ENCODE measurements at regions not wholly inside any gene's neighbourhood (a gene's known extent, or its start where the extent isn't known, plus 50 kb on each side); places are given as distances from the start of the nearest gene placed in this dataset.

DNA sequence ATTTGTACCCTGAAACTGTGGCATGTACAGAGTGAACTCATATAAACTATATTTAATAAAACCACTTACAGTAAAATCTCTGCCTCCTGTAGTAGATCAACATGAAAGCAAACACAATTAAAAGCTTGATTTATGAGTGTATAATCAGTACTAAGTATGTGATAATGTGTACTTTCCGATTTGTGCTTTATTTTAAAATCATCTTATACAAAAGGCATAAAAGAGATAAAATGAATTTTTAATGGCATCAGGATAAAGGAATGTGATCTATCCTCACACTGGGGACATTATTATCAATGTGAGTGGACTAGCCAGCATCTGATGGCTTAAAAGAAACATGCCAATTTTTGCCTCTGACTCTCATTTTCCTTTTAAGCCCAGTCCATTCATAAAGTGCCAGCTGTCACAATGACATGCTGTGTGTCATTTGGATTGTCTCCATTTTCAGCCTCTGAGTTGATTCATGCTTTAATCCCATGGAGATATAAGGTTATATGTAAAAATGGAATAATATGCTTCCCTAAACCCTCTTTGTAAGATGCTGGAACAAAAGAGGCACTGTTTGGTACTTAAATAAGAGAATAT is 831.6 kb upstream of the EYS start:
- H4K20me1 ChIP-seq (ENCODE audit: insufficient read depth, low read length), result no peaks in the 10 kb centered on the region
- H3K4me2 ChIP-seq (ENCODE audit: low read depth, low read length), result no peak overlapping the region
- no peaks in the 10 kb centered on the region for H3K79me2 ChIP-seq (ENCODE audit: low read length)
- H3K27ac ChIP-seq (ENCODE audit: low read length), result no peak overlapping the region
- H3K4me3 ChIP-seq (ENCODE audit: low read length), result no peak overlapping the region
- H2AFZ ChIP-seq (ENCODE audit: low read length), result no peak overlapping the region
- H3K4me1 ChIP-seq (ENCODE audit: low read length), result no peaks in the 10 kb centered on the region
- H3F3A ChIP-seq (ENCODE audit: insufficient read depth, low read length), result no peaks in the 10 kb centered on the region
- no peaks in the 10 kb centered on the region for H3K9me2 ChIP-seq (replicated peaks; ENCODE audit: insufficient read depth, low read length)
- no peak for DNase-seq
- H3K27me3 ChIP-seq (replicated peaks; ENCODE audit: insufficient read depth, low read length), result no peaks in the 10 kb centered on the region
- no peaks in the 10 kb centered on the region for H3K36me3 ChIP-seq (replicated peaks; ENCODE audit: insufficient read depth, low read length)
- no peaks in the 10 kb centered on the region for H3K9me3 ChIP-seq (replicated peaks; ENCODE audit: insufficient read depth, low read length)
- H3K9ac ChIP-seq (ENCODE audit: low read length), result no peak overlapping the region
- TF ChIP-seq EZH2 (optimal IDR thresholded peaks at IDR 0.05; ENCODE audit: low read depth, low read length) (no peak), EZH2phosphoT487 (IDR thresholded peaks at IDR 0.05; ENCODE audit: low read length) (no peak), CTCF (IDR thresholded peaks at IDR 0.05; ENCODE audit: low read length) (no peak)

DNA sequence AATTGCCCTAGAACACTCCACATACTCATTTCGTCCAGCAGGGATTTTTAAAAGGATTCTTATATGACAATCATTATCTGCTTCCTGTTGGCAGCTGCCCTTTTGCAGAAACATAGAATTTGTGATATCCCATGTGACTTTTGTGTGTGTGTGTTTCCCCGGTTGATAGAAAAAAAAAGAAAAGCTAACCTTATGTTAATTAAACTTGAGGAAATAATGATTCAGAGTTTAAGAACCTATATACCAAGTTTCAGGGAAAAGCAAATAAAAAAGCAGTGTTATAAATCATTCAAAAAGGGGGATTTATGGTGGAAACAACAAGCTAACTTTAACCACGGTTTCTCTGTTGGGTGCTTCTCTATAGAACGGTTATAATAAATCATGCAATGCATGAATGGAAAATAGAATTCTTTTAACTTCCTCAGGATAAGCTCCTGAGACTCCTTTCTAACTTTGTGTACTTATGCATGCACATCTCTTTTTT is 826.9 kb upstream of the EYS start:
- no peak for DNase-seq
- H3K9ac ChIP-seq (ENCODE audit: low read length), result no peak overlapping the region
- TF ChIP-seq EZH2phosphoT487 (IDR thresholded peaks at IDR 0.05; ENCODE audit: low read length) (no peak), CTCF (IDR thresholded peaks at IDR 0.05; ENCODE audit: low read length) (no peak), EZH2 (optimal IDR thresholded peaks at IDR 0.05; ENCODE audit: low read depth, low read length) (no peak)
- no peak overlapping the region for H3K27ac ChIP-seq (ENCODE audit: low read length)
- no peak overlapping the region for H3K4me3 ChIP-seq (ENCODE audit: low read length)
- H3K27me3 ChIP-seq (replicated peaks; ENCODE audit: insufficient read depth, low read length), result no peaks in the 10 kb centered on the region
- no peaks in the 10 kb centered on the region for H3K4me1 ChIP-seq (ENCODE audit: low read length)
- H4K20me1 ChIP-seq (ENCODE audit: insufficient read depth, low read length), result no peaks in the 10 kb centered on the region
- no peak overlapping the region for H2AFZ ChIP-seq (ENCODE audit: low read length)
- H3F3A ChIP-seq (ENCODE audit: insufficient read depth, low read length), result no peaks in the 10 kb centered on the region
- no peaks in the 10 kb centered on the region for H3K9me2 ChIP-seq (replicated peaks; ENCODE audit: insufficient read depth, low read length)
- H3K79me2 ChIP-seq (ENCODE audit: low read length), result no peaks in the 10 kb centered on the region
- H3K36me3 ChIP-seq (replicated peaks; ENCODE audit: insufficient read depth, low read length), result no peaks in the 10 kb centered on the region
- H3K4me2 ChIP-seq (ENCODE audit: low read depth, low read length), result no peak overlapping the region
- no peaks in the 10 kb centered on the region for H3K9me3 ChIP-seq (replicated peaks; ENCODE audit: insufficient read depth, low read length)

DNA sequence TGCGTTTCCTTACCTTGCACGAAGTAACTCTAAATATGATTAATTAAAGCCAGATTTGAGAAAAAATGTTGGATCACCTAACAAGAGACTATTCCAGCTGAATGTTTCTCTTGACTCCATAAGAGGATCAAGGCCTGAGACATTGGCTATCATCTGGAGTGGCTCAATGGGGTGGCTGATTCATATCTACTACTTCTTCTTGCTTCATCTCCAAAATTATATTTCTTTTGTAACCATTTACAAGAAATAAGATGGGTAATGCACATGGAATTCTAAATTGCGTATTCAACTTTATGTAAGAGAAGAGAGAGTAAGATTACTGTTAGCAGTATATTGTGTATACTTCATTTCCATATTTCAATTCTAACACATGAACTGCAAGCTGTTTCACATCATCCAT is 819.0 kb upstream of the EYS start:
- Histone ChIP-seq H3K27ac (ENCODE audit: low read length) (no peak overlapping the region), H3F3A (ENCODE audit: insufficient read depth, low read length) (no peaks in the 10 kb centered on the region), H3K4me3 (ENCODE audit: low read length) (no peak overlapping the region), H4K20me1 (ENCODE audit: insufficient read depth, low read length) (no peaks in the 10 kb centered on the region), H3K79me2 (ENCODE audit: low read length) (no peaks in the 10 kb centered on the region), H3K9me3 (replicated peaks; ENCODE audit: insufficient read depth, low read length) (no peaks in the 10 kb centered on the region), H3K4me1 (ENCODE audit: low read length) (no peaks in the 10 kb centered on the region), H2AFZ (ENCODE audit: low read length) (no peak overlapping the region), H3K9me2 (replicated peaks; ENCODE audit: insufficient read depth, low read length) (no peaks in the 10 kb centered on the region), H3K4me2 (ENCODE audit: low read depth, low read length) (no peak overlapping the region), H3K36me3 (replicated peaks; ENCODE audit: insufficient read depth, low read length) (no peaks in the 10 kb centered on the region), H3K9ac (ENCODE audit: low read length) (no peak overlapping the region), H3K27me3 (replicated peaks; ENCODE audit: insufficient read depth, low read length) (no peaks in the 10 kb centered on the region)
- DNase-seq, result no peak
- no peak for TF ChIP-seq EZH2phosphoT487 (IDR thresholded peaks at IDR 0.05; ENCODE audit: low read length)
- no peak for TF ChIP-seq EZH2 (optimal IDR thresholded peaks at IDR 0.05; ENCODE audit: low read depth, low read length)

DNA sequence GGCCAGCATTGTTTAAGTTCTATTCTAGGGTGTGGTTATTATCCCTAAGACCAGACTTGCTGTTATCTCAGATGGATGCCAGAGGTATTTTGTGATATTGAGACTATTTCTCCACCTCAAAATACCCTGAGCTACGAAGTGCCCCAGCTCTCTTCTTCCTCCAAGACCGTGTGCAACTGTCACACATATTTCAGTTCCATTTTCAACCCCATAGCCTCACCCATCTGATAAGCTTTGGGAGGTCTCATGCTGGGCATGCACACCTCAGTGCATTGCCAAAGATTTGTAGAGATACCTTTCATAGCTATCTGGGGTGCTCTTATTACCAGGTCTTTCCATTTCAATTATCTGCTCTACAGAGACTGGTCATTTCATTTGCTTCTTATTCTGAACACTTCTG is 815.8 kb upstream of the EYS start:
- Histone ChIP-seq H3K27ac (ENCODE audit: low read length) (no peak overlapping the region), H4K20me1 (ENCODE audit: insufficient read depth, low read length) (no peaks in the 10 kb centered on the region), H3K27me3 (replicated peaks; ENCODE audit: insufficient read depth, low read length) (no peaks in the 10 kb centered on the region), H3K4me2 (ENCODE audit: low read depth, low read length) (no peak overlapping the region), H3K4me3 (ENCODE audit: low read length) (no peak overlapping the region), H3F3A (ENCODE audit: insufficient read depth, low read length) (no peaks in the 10 kb centered on the region), H3K79me2 (ENCODE audit: low read length) (no peaks in the 10 kb centered on the region), H3K36me3 (replicated peaks; ENCODE audit: insufficient read depth, low read length) (no peaks in the 10 kb centered on the region), H3K4me1 (ENCODE audit: low read length) (no peaks in the 10 kb centered on the region), H3K9ac (ENCODE audit: low read length) (no peak overlapping the region), H3K9me3 (replicated peaks; ENCODE audit: insufficient read depth, low read length) (no peaks in the 10 kb centered on the region), H2AFZ (ENCODE audit: low read length) (no peak overlapping the region), H3K9me2 (replicated peaks; ENCODE audit: insufficient read depth, low read length) (no peaks in the 10 kb centered on the region)
- TF ChIP-seq CTCF (IDR thresholded peaks at IDR 0.05; ENCODE audit: low read length), result no peak
- TF ChIP-seq EZH2phosphoT487 (IDR thresholded peaks at IDR 0.05; ENCODE audit: low read length), result no peak
- TF ChIP-seq EZH2 (optimal IDR thresholded peaks at IDR 0.05; ENCODE audit: low read depth, low read length), result no peak
- DNase-seq, result peak; percentile 7
